ENCODE measurements at regions not wholly inside any gene's neighbourhood (a gene's known extent, or its start where the extent isn't known, plus 50 kb on each side); places are given as distances from the start of the nearest gene placed in this dataset.

- DNase-seq (ENCODE audit: low spot score): no peak
Observed at GRCh38 chr12:28938056-28938455, 211.0 kb upstream of the FAR2 start.

DNA sequence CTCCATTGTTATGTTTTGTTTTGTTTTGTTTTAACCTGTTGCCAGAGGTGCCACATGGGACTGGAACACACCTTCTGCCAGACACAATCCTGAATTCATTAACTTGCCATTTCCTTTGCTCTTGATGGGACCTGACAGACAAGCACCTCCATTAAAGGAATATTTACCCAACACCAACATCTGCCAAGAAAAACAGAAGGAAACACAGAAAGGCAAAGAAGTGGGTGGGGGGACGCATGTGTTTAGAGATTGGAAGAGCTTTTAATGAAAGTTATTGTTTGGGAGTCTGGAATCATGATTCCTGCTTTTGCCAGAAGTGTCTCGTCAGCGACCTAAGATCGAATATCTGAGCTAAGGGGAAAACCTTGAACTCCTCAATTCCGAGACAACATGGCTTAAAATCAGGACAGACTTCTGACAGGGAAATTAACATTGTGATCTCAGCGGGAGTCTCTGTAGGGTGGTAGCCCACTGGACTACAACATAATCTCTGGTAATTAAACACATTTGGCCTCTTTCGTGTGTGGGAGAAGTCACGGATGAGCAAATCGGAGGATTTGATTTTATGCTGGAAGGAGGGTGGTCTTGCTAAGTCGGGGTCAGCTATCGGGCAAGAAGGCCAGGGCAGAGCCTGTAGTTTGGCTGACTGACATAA, 210.4 kb upstream of the FAR2 start:
- DNase-seq (ENCODE audit: low spot score): no peak

DNA sequence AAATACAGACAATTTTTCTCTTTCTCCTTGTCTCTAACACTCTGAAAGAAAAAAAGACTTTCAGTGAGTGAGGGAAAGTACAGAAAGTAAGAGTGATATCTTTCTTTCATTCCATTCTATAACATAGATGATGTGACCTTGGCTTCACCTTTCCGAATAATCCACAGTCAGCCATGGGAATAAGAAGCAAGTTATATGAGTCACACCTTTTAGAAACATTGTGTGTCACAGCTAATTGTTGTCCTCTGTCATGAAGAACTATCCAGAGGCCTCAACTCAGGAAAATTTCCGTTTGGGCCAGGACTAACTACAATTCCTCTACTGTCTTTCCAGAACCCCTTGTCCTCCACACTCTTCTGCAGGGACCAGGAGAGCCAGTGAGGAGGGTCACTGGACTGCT, 209.7 kb upstream of the FAR2 start:
- DNase-seq (ENCODE audit: low spot score): no peak

- DNase-seq (ENCODE audit: low spot score): no peak
Observed at GRCh38 chr12:28941248-28941647, 207.8 kb upstream of the FAR2 start.

- no peak for DNase-seq (ENCODE audit: low spot score)
Observed at GRCh38 chr12:28946361-28946760, 202.7 kb upstream of the FAR2 start.

DNA sequence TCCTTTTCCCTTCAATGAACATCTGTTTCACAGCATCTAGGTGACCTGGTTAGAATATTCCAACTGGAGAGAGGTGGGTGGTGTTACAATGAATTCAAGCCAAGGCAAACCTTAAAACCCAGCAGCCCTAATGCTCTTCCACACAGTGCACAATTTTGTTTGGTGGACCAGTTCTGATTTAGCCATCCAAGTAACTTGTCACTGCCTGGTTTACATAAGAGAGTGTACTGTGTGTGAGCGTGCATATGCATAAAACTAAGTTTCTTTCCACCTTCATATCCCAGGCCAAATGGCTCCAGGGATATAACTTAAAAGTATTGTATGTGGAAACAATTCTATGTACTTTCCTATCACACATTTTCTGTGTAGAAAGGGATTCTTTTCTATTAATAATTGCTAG, 200.4 kb upstream of the FAR2 start:
- no peak for DNase-seq (ENCODE audit: low spot score)

DNA sequence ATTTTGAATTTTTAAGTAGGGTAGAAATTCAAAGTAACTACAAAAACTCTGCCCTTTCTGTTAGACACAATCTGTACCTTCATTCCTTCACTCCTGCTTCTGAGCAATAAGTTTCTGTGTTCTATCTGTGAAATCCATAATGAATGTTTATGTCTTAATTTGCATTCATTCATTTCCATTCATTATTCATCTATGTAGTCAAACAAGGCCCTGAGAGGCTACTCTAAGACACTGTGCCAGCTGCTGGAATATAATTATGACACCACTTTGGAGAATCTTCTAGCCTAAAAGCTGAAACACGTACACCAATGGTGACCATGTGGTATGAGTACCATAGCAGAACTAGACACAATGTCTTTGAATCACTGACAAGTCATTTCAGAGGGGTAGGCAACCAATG, 199.9 kb upstream of the FAR2 start:
- DNase-seq (ENCODE audit: low spot score): no peak

- no peak for DNase-seq (ENCODE audit: low spot score)
Observed at GRCh38 chr12:28950049-28950448, 199.0 kb upstream of the FAR2 start.

- DNase-seq (ENCODE audit: low spot score): no peak
Observed at GRCh38 chr12:28951935-28952334, 197.1 kb upstream of the FAR2 start.

- no peak for DNase-seq (ENCODE audit: low spot score)
Observed at GRCh38 chr12:28954333-28954732, 194.7 kb upstream of the FAR2 start.

GRCh38 chr12:28955491-28955890, 193.6 kb upstream of the FAR2 start:
- no peak for DNase-seq (ENCODE audit: low spot score)

- no peak for DNase-seq (ENCODE audit: low spot score)
Observed at GRCh38 chr12:28955931-28956330, 193.1 kb upstream of the FAR2 start.

- no peak for DNase-seq (ENCODE audit: low spot score)
Observed at GRCh38 chr12:28958553-28959195, 190.4 kb upstream of the FAR2 start.

- no peak for DNase-seq (ENCODE audit: low spot score)
Observed at GRCh38 chr12:28961948-28962384, 187.1 kb upstream of the FAR2 start.

DNA sequence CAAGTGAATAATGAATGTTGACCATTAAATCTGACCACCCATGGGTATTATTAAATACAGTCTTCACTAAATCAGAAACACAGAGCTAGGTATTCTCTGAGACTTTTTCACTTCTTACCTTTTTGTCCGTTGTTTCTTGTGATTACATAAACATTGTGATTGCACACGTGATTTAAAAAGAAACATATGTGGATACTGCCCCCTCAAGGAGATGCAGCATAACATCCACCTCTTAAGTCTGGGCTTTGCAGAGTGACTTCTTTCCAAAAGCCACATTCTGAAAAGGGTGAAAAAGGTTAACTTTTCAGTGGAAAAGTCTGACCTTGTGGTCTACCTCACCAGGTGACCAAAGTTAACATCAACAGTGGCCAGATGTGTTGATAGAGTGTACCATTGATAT, 185.5 kb upstream of the FAR2 start:
- DNase-seq (ENCODE audit: low spot score): peak; percentile 45

GRCh38 chr12:28966046-28966780, 182.9 kb upstream of the FAR2 start:
- DNase-seq (ENCODE audit: low spot score): no peak

DNA sequence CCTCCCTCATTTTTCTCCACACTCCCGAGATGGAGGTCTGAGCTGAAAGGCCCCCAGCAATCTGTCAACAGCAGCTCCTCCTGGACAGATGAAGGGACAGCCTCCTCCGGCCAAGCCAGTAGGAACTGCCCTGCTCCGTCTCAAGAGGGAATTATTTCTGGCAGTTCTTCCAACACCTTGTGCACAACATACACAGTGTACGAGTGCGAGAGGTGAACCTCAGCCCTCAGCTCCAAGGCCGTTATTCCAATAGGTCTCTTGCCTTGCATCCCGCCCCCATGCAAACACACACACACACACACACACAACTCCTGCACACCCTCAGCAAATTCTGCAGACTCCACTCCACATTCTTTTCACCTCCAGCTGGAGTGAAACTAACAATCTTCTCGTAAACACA, 181.7 kb upstream of the FAR2 start:
- no peak for DNase-seq (ENCODE audit: low spot score)

- no peak for DNase-seq (ENCODE audit: low spot score)
Observed at GRCh38 chr12:28973491-28973890, 175.6 kb upstream of the FAR2 start.

DNA sequence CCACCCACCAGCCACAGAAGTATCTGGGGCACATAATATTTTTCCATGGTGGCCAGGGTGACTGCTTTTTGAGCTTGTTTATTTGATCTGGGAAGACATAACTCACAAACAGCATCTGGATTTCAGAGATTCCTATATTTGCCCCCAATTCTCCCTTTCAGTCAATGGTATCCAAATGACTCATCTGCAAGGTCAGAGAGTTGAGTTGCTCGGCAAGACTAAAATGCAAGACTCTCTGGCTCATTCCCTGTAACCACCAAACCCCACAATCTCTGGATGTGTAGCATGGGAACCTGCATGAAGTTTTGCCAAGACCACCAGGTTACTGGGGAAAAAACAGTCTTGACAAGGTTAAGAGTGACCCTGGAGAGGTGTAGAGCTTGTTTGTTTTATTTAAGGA, 174.9 kb upstream of the FAR2 start:
- DNase-seq (ENCODE audit: low spot score): no peak

- DNase-seq (ENCODE audit: low spot score): no peak
Observed at GRCh38 chr12:28974883-28975282, 174.2 kb upstream of the FAR2 start.

- no peak for DNase-seq (ENCODE audit: low spot score)
Observed at GRCh38 chr12:28975564-28976340, 173.3 kb upstream of the FAR2 start.

DNA sequence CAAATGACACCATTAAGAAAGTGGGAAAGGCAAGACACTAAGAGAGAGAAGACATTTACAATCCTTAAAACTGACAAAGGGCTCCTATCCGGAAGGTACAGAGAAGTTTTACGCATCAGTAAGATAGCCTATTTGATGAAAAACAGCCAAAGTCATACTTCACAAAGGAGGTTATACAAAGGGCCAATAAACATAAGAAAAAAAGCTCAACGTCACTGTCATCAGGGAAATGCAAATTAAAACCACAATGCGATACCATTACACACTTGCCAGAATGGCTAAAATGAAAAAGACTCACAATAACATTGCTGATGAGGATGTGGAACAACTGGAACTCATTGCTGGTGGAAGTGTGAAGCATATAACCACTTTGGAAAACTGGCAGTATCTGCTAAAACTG, 168.6 kb upstream of the FAR2 start:
- DNase-seq (ENCODE audit: low spot score): no peak
